Stimulated activated CD4-positive, alpha-beta T cell treated with anti-CD3 and anti-CD28 coated beads, Interleukin-15, amount 100 ng/mL, for 1 hour (primary cell): ENCODE measurements at regions not wholly inside any gene's neighbourhood (a gene's known extent, or its start where the extent isn't known, plus 50 kb on each side); places are given as distances from the start of the nearest gene placed in this dataset.

Experiments
- DNase-seq, 2 donors: peaks; one replicate each; pipeline ENCODE4 v3.0.0-alpha.2; 2020; ENCODE audit warnings: low read depth in 1 of 2, low spot score in 1 of 2

- DNase-seq: no peak
Observed at GRCh38 chr2:219995399-219995798, 368.0 kb downstream of the SLC4A3 start.

- no peak for DNase-seq
Observed at GRCh38 chr2:219995991-219996765, 368.7 kb downstream of the SLC4A3 start.

GRCh38 chr2:219997341-219997851 lies 370.0 kb downstream of the SLC4A3 start:
- no peak for DNase-seq

GRCh38 chr2:219998107-219998506 lies 370.7 kb downstream of the SLC4A3 start:
- DNase-seq: no peak

- DNase-seq: no peak
Observed at GRCh38 chr2:219998714-219999227, 371.3 kb downstream of the SLC4A3 start.

GRCh38 chr2:220000080-220000479 lies 372.6 kb downstream of the SLC4A3 start:
- no peak for DNase-seq

GRCh38 chr2:220000586-220000985 lies 373.2 kb downstream of the SLC4A3 start:
- DNase-seq: no peak

GRCh38 chr2:220001751-220002150 lies 374.3 kb downstream of the SLC4A3 start:
- no peak for DNase-seq

- no peak for DNase-seq
Observed at GRCh38 chr2:220002251-220002650, 374.8 kb downstream of the SLC4A3 start.

GRCh38 chr2:220002699-220003098 lies 375.3 kb downstream of the SLC4A3 start:
- DNase-seq: no peak

- DNase-seq: no peak
Observed at GRCh38 chr2:220005362-220005761, 377.9 kb downstream of the SLC4A3 start.

- no peak for DNase-seq
Observed at GRCh38 chr2:220006152-220006621, 378.8 kb downstream of the SLC4A3 start.

GRCh38 chr2:220011859-220012258 lies 384.4 kb downstream of the SLC4A3 start:
- DNase-seq: no peak

- no peak for DNase-seq
Observed at GRCh38 chr2:220014961-220015360, 387.5 kb downstream of the SLC4A3 start.

GRCh38 chr2:220015576-220015975 lies 388.1 kb downstream of the SLC4A3 start:
- no peak for DNase-seq

- DNase-seq: no peak
Observed at GRCh38 chr2:220025207-220025606, 397.8 kb downstream of the SLC4A3 start.

- DNase-seq: no peak
Observed at GRCh38 chr2:220029013-220029412, 401.6 kb downstream of the SLC4A3 start.

- DNase-seq: no peak
Observed at GRCh38 chr2:220033546-220033945, 406.1 kb downstream of the SLC4A3 start.

- no peak for DNase-seq
Observed at GRCh38 chr2:220034426-220035130, 407.1 kb downstream of the SLC4A3 start.

GRCh38 chr2:220036431-220036830 lies 409.0 kb downstream of the SLC4A3 start:
- DNase-seq: no peak

GRCh38 chr2:220040346-220040745 lies 412.9 kb downstream of the SLC4A3 start:
- DNase-seq: no peak

- no peak for DNase-seq
Observed at GRCh38 chr2:220041447-220041846, 414.0 kb downstream of the SLC4A3 start.
